GM08714 (cell line): ENCODE measurements at regions not wholly inside any gene's neighbourhood (a gene's known extent, or its start where the extent isn't known, plus 50 kb on each side); places are given as distances from the start of the nearest gene placed in this dataset.

Experiments used
- H3K4me3 ChIP-seq: fragments of 200-500 bp; sonication (Bioruptor generic); 2 replicates; pipeline ENCODE4 v1.5.1; 2014; ENCODE audit warnings: mild to moderate bottlenecking, low read length, inconsistent platforms
- ZNF274 ChIP-seq: IDR thresholded peaks from 2 replicates; pipeline ENCODE4 v1.6.1; 2012; ENCODE audit warnings: mild to moderate bottlenecking, low read depth, low read length

DNA sequence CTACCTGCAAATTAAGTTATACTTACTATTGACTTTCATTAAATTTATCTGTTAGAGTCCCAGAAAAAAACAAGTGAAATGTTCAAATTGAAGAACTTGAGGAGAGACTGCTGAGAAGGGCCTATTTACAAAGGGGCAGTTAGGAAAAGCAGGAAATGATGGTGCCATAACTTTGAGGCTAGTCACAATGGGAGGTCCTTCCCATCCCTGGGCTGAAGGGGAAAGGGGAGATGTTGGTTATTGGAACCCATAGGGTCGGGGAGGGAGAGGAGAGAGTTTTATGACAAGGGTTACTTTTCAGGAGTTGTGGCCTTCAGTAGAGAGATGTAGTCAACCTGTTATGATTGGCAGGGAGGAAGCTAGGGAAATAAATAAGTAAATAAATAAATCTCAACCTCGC lies 169.1 kb downstream of the DMRT2 start:
- no peak for TF ChIP-seq ZNF274
- H3K4me3 ChIP-seq, result no peak overlapping the region

DNA sequence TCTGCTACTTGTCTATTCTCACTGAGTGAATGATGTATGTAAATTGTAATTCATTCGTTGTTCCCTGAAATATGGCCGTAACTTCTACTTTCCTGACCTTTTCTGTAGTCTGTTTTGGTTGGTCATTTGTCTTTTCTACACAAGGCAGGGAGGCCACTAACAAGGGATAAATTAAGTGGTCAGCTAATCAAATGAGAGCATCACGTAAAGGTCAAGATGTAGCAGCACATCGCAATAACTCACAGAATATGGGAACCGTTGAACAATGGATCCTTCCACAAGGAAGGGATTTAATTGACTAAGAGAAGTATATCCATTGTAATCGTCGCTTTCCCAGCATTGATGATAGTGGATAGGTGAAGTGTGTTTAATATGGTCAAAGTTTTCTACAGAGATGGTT lies 171.1 kb downstream of the DMRT2 start:
- no peak overlapping the region for H3K4me3 ChIP-seq
- TF ChIP-seq ZNF274, result no peak

DNA sequence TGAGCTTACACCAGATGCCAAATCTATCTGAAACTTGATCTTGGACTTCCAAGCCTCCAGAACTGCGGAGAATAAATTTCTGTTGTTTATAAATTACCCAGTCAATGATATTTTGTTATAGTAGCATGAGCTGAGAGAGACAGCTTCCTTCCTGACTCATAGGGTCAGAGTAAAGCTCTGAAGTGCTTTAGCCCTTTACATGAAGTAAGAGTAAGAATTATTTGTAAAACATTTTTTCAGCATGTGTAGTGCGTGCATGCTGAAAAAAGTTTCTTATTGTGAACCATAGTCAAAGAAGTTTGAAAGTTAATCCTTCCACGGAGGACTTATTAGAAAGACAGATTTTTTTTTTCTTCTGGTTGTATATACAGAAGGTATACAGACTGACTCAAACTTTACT lies 172.4 kb downstream of the DMRT2 start:
- no peak for TF ChIP-seq ZNF274
- no peak overlapping the region for H3K4me3 ChIP-seq

- no peak overlapping the region for H3K4me3 ChIP-seq
- TF ChIP-seq ZNF274, result no peak
Measured at GRCh38 chr9:1231998-1232919, 182.1 kb downstream of the DMRT2 start.

GRCh38 chr9:1233568-1233967 lies 183.4 kb downstream of the DMRT2 start:
- no peak overlapping the region for H3K4me3 ChIP-seq
- TF ChIP-seq ZNF274, result no peak

DNA sequence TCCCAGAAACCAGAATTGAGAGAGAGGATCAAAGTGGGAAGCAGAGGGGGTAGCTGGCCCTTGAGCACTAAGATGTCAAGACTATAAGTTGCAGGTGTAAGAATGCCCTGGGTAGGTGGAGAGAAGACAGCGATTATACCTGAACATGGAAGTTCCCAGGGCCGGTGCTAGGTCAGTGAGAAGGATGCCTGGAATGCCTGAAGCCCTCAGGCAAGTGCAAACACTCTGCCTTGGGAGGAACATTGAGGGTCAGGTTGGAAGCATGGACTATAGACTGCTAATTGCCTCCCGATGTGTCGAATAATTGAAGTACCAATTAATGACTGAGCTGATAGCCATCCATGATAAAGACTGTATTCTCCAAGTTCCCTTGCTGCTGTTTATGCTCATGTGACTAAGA lies 185.5 kb downstream of the DMRT2 start:
- H3K4me3 ChIP-seq, result no peak overlapping the region
- no peak for TF ChIP-seq ZNF274

GRCh38 chr9:1236061-1236460 lies 185.9 kb downstream of the DMRT2 start:
- no peak for TF ChIP-seq ZNF274
- no peak overlapping the region for H3K4me3 ChIP-seq

DNA sequence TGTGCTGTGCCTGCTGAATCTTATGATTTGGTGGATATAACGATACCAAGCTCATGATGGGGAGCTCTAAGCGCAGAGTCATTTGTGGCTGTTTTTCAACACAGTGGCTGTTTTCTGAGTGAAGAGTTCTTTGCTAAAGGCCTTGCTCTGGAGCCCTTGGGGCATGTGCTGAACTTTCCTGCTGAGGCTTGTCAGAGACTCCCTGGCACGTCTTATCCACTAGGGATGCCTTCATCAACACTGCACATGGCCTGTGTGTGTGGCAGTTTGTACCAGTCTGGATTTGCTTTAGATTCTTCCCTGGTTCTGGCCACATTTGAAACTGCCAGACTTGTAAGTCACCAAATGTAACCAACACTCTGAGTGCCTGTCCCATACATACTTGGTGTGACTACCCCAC lies 188.2 kb downstream of the DMRT2 start:
- no peak for TF ChIP-seq ZNF274
- no peak overlapping the region for H3K4me3 ChIP-seq

GRCh38 chr9:1248743-1249142 lies 198.6 kb downstream of the DMRT2 start:
- no peak overlapping the region for H3K4me3 ChIP-seq
- no peak for TF ChIP-seq ZNF274

GRCh38 chr9:1253064-1253979 lies 203.2 kb downstream of the DMRT2 start:
- H3K4me3 ChIP-seq, result no peak overlapping the region
- TF ChIP-seq ZNF274, result no peak

DNA sequence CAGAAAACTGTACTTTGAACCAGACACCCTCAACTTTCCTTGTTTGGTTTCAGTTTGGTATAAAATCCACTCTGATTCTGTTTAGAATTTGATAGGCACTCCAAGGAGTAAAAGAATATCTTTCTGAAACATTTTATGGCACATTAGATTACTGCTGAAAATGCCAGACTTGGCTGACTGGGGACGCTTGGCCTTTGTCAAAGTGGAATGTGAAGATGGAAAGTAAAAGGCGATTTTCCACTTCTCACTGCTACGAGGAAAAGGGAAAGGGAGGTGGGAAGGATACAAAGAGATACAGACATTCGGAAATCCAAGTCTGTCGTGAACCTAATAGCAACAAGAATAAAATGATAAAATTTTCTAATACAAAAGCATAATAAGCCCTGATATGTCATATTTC lies 203.9 kb downstream of the DMRT2 start:
- TF ChIP-seq ZNF274, result no peak
- H3K4me3 ChIP-seq, result no peak overlapping the region

DNA sequence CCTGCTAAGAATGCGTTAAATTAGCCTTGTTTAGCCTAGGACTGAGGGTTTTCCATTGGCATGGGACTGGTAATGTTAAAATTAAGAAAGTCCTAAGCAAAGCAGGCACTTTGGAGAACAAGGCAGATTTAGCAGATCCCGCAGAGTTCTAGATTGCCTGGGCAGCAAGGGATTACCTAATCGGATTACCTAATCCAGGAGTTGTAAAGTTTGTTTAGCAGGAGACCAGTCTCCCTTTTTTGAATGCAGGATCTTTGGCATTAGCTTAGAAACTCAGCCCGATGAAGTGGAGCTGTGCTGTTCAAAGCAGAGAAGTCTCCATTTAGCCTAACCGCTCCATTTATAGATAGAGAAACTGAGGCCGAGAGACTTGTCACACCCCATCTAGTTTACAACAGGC lies 206.0 kb downstream of the DMRT2 start:
- TF ChIP-seq ZNF274, result no peak
- no peak overlapping the region for H3K4me3 ChIP-seq

- TF ChIP-seq ZNF274, result no peak
- H3K4me3 ChIP-seq, result no peak overlapping the region
Measured at GRCh38 chr9:1261266-1261665, 211.1 kb downstream of the DMRT2 start.

DNA sequence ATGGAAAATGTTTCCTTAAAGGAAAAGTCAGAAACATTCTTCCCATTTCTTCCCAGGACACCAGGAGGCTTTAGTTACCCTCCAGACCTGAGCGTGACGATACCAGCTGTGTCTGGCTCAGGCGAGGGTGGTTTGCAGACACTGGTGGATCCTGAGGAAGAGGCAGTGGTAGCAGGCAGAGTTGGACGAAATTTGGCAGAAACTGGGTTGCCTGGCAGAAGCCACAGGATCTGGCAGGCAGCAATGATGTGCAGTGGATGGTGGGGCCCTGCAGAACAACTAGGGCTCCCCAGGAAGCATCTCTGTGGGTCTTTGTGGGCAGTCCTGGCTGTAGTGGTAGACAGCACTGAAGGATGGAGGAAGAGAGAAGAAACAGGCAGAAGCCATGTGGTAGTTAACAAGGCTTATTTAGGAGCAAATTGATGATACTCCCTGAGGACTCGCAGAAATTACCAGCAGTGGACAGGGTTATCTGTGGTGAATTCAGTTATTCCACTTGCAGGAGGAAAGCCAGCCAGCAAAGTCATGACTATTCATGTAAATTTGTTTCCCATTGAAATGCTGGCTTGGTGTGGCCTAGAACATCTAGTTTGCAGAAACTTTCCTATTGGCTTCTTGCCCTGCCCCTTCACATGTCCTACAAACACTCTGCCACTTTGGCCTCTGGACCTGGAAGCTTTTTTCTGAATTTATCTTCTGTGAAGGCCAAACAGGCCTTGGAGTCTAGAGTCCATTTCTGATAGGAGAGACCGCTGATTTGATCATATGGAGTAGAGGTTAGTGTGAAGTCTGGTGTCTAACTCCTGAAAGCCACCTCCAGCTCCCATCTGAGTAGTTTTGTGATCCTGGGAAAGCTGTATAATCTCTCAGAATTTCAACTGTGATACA lies 212.0 kb downstream of the DMRT2 start:
- H3K4me3 ChIP-seq, result no peak overlapping the region
- TF ChIP-seq ZNF274, result no peak
